HCT116 (cell line): ENCODE measurements at regions not wholly inside any gene's neighbourhood (a gene's known extent, or its start where the extent isn't known, plus 50 kb on each side); places are given as distances from the start of the nearest gene placed in this dataset.
"Not testable (repeated sequence)": the region's sequence is repeated elsewhere in the genome, so short reads cannot be mapped to it uniquely, and the experiment has no call there.

Source experiments
- ATAC-seq: fragments of 200-7000 bp; cut with Tn5 transposase; 2 replicates; pipeline ENCODE4 v1.9.1; 2020; ENCODE audit warnings: mild to moderate bottlenecking, moderate library complexity
- BruUV-seq: library from RNA; stranded (reverse); fragments of 400-500 nt; replicated peaks from 2 replicates; lab custom pipeline; 2021; lab: Mats Ljungman, UMichigan
- CTCF ChIA-PET: fragments of 300-600 bp; sonication (Branson Sonifier 250); formaldehyde crosslinking; loops from one replicate; lab custom pipeline; 2021; ENCODE audit warnings: antibody characterized with exemption; lab: Charles Lee
- POLR2A ChIA-PET: fragments of 300-600, 350-600 bp; sonication (Branson Sonifier 250); formaldehyde crosslinking; loops from one replicate; lab custom pipeline; 2021; ENCODE audit warnings: antibody characterized with exemption; lab: Charles Lee
- RAD21 ChIA-PET, 2 experiments: fragments of 300-600 bp; sonication (Branson Sonifier 250); formaldehyde crosslinking; loops; one replicate each; lab custom pipeline; 2023; ENCODE audit warnings: low total read pairs in 2 of 2; ENCODE audit not compliant: uncharacterized antibody in 2 of 2, unreplicated experiment in 2 of 2, low non-redundant PET in 1 of 2; lab: Charles Lee
- DNase-seq: peaks from one replicate; pipeline ENCODE4 v3.0.0-alpha.2; 2010; ENCODE audit warnings: low read depth, low spot score
- H2AFZ ChIP-seq: fragments of 200-600 bp; shearing (Covaris generic), sonication (generic); 2 replicates; pipeline ENCODE4 v1.6.1; 2017; ENCODE audit warnings: low read depth, mixed run types, mixed read lengths, antibody characterized with exemption, low read length; ENCODE audit not compliant: poor library complexity, severe bottlenecking
- H3K27ac ChIP-seq: 2 replicates; pipeline ENCODE4 v1.5.1; 2012; ENCODE audit warnings: low read depth, low read length
- H3K27me3 ChIP-seq: fragments of 200-600 bp; sonication (generic); 2 replicates; pipeline ENCODE4 v1.6.1; 2016; ENCODE audit warnings: mixed run types, low read length, mixed read lengths; ENCODE audit not compliant: insufficient read depth
- H3K36me3 ChIP-seq, 2 experiments: fragments of 200-500 bp in 1 of 2; fragments of 200-600 bp in 1 of 2; sonication (Bioruptor generic) in 1 of 2; sonication (generic) in 1 of 2; 2 replicates each; pipeline versions ENCODE4 v1.5.1 to v1.6.1; 2014 to 2016; ENCODE audit warnings: low read length in 2 of 2, inconsistent platforms in 1 of 2, mixed read lengths in 1 of 2, mixed run types in 1 of 2; ENCODE audit not compliant: insufficient read depth in 2 of 2, control insufficient read depth in 1 of 2
- H3K4me1 ChIP-seq, 2 experiments: fragments of 200-600 bp in 1 of 2; sonication (generic) in 1 of 2; 2 replicates each; pipeline versions ENCODE4 v1.5.1 to v1.6.1; 2012 to 2017; ENCODE audit warnings: low read length in 2 of 2, inconsistent platforms in 1 of 2, mild to moderate bottlenecking in 1 of 2, mixed read lengths in 1 of 2, mixed run types in 1 of 2, moderate library complexity in 1 of 2; ENCODE audit not compliant: insufficient read depth in 2 of 2, control insufficient read depth in 1 of 2
- H3K4me2 ChIP-seq: fragments of 200-600 bp; sonication (generic); 2 replicates; pipeline ENCODE4 v1.6.1; 2017; ENCODE audit warnings: mixed run types, low read length, mixed read lengths
- H3K4me3 ChIP-seq, 2 experiments: fragments of 200-600 bp in 1 of 2; sonication (generic) in 1 of 2; replicated peaks in 1 of 2; 2 replicates each; pipeline ENCODE4 v1.5.1; 2011 to 2016; ENCODE audit warnings: low read length in 2 of 2, control low read depth in 1 of 2, low read depth in 1 of 2, mild to moderate bottlenecking in 1 of 2, mixed read lengths in 1 of 2, mixed run types in 1 of 2
- H3K79me2 ChIP-seq: fragments of 200-600 bp; sonication (generic); 2 replicates; pipeline ENCODE4 v1.6.1; 2017; ENCODE audit warnings: mild to moderate bottlenecking, mixed run types, low read length, moderate library complexity, mixed read lengths; ENCODE audit not compliant: insufficient read depth
- H3K9ac ChIP-seq: fragments of 200-600 bp; sonication (generic); 2 replicates; pipeline ENCODE4 v1.6.1; 2016; ENCODE audit warnings: low read length, mixed read lengths
- H3K9me2 ChIP-seq: fragments of 200-600 bp; sonication (generic), shearing (Covaris generic); 2 replicates; pipeline ENCODE4 v1.6.1; 2017; ENCODE audit warnings: mixed run types, mild to moderate bottlenecking, moderate library complexity; ENCODE audit not compliant: insufficient read depth
- H3K9me3 ChIP-seq, 2 experiments: fragments of 200-500 bp in 1 of 2; fragments of 200-600 bp in 1 of 2; sonication (Bioruptor generic) in 1 of 2; sonication (generic) in 1 of 2; 2 replicates each; pipeline ENCODE4 v1.6.1; 2014 to 2017; ENCODE audit warnings: low read length in 2 of 2, mixed read lengths in 2 of 2, inconsistent platforms in 1 of 2, low read depth in 1 of 2, mild to moderate bottlenecking in 1 of 2, mixed run types in 1 of 2, moderate library complexity in 1 of 2; ENCODE audit not compliant: control insufficient read depth in 1 of 2, insufficient read depth in 1 of 2
- H4K20me1 ChIP-seq: fragments of 200-600 bp; sonication (generic), shearing (Covaris generic); 2 replicates; pipeline ENCODE4 v1.6.1; 2017; ENCODE audit warnings: mixed run types, mild to moderate bottlenecking, moderate library complexity; ENCODE audit not compliant: insufficient read depth
- CBX3 ChIP-seq: IDR thresholded peaks from 2 replicates; pipeline ENCODE4 v1.6.1; 2012; ENCODE audit warnings: low read depth
- CEBPB ChIP-seq: IDR thresholded peaks from 2 replicates; pipeline ENCODE4 v1.6.1; 2012; ENCODE audit warnings: low read depth
- EGR1 ChIP-seq: IDR thresholded peaks from 2 replicates; pipeline ENCODE4 v1.6.1; 2012; ENCODE audit warnings: low read depth
- ELF1 ChIP-seq: IDR thresholded peaks from 2 replicates; pipeline ENCODE4 v1.6.1; 2012; ENCODE audit warnings: low read depth, borderline replicate concordance
- JUND ChIP-seq: IDR thresholded peaks from 2 replicates; pipeline ENCODE4 v1.6.1; 2012
- POLR2AphosphoS5 ChIP-seq: IDR thresholded peaks from 2 replicates; pipeline ENCODE4 v1.6.1; 2011; ENCODE audit warnings: mild to moderate bottlenecking, low read depth, low read length, moderate library complexity
- RAD21 ChIP-seq: IDR thresholded peaks from 2 replicates; pipeline ENCODE4 v1.6.1; 2012; ENCODE audit warnings: low read depth, mild to moderate bottlenecking
- SIN3A ChIP-seq: IDR thresholded peaks from 2 replicates; pipeline ENCODE4 v1.6.1; 2012; ENCODE audit warnings: low read depth
- SP1 ChIP-seq: IDR thresholded peaks from 2 replicates; pipeline ENCODE4 v1.6.1; 2012; ENCODE audit warnings: low read depth
- SRF ChIP-seq: IDR thresholded peaks from 2 replicates; pipeline ENCODE4 v1.6.1; 2012; ENCODE audit warnings: low read depth
- YY1 ChIP-seq: IDR thresholded peaks from 2 replicates; pipeline ENCODE4 v1.6.1; 2011; ENCODE audit warnings: low read length, low read depth, moderate library complexity, mild to moderate bottlenecking; ENCODE audit not compliant: insufficient replicate concordance; ENCODE audit errors: extremely low read depth
- intact Hi-C: fragments of 100-400 bp; cut with micrococcal nuclease; formaldehyde crosslinking; loops from 2 replicates; pipeline ENCODE4 v1.10.0; 2022
- TF ChIP-seq, protein P1 (sequence below): IDR thresholded peaks from 2 replicates; pipeline ENCODE4 v1.6.1; 2012
- TF ChIP-seq, protein P2 (sequence below): IDR thresholded peaks from 2 replicates; pipeline ENCODE4 v1.6.1; 2011; ENCODE audit warnings: mild to moderate bottlenecking, low read length, moderate library complexity; ENCODE audit not compliant: insufficient replicate concordance; ENCODE audit errors: extremely low read depth

DNA sequence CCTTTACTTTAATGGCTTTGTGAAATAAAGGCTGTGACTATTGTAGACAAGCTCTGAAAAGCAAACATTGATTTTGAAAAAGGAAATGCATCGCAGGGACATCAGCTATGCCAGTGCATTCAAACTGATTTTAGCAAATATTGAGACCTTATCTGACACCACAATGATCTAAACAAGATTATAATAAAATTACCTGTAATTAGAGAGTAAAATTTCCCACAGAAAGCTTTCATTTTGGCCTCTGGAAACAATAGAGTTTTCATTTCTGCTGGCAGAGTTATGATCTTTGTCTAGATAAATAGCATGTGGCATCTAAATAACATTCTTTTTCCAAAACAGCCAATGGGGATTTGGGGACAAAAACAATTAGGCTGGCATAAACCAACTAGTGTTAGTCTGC is 650.4 kb upstream of the PRMT6 start:
- TF ChIP-seq, protein P1, sequence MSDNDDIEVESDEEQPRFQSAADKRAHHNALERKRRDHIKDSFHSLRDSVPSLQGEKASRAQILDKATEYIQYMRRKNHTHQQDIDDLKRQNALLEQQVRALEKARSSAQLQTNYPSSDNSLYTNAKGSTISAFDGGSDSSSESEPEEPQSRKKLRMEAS: no peak
- no peaks in the 10 kb centered on the region for H3K27me3 ChIP-seq
- H3K9me3 ChIP-seq: peaks cover 6 to 10% of the 10 kb centered on the region in 2 experiments; a peak in 3 of 4 replicates
- no peaks in the 10 kb centered on the region for H3K4me1 ChIP-seq
- no peak overlapping the region for H3K4me3 ChIP-seq
- intact Hi-C loops: no loop called here
- DNase-seq (no peak), ATAC-seq (no peak)
- BruUV-seq: no TSS peak
- CTCF ChIA-PET: no interaction called here
- H3K36me3 ChIP-seq: no peaks in the 10 kb centered on the region; a peak in 1 of 4 replicates
- RAD21 ChIA-PET: no interaction called here
- H3K9ac ChIP-seq: no peak overlapping the region
- no peak overlapping the region for H3K27ac ChIP-seq
- H4K20me1 ChIP-seq: no peaks in the 10 kb centered on the region
- H3K9me2 ChIP-seq: no peaks in the 10 kb centered on the region
- H3K79me2 ChIP-seq: no peaks in the 10 kb centered on the region
- POLR2A ChIA-PET: no interaction called here
- no peak overlapping the region for H3K4me2 ChIP-seq
- H2AFZ ChIP-seq: no peak overlapping the region

DNA sequence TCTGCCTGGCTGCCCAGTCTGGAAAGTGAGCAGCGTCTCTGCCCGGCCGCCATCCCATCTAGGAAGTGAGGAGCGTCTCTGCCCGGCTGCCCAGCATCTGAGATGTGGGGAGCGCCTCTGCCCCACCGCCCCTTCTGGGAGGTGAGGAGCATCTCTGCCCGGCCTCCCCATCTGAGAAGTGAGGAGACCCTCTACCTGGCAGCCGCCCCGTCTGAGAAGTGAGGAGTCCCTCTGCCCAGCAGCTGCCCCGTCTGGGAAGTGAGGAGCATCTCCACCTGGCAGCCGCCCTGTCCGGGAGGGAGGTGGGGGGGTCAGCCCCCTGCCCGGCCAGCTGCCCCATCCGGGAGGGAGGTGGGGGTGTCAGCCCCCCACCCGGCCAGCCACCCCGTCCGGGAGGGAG is 644.2 kb upstream of the PRMT6 start:
- intact Hi-C loops, H2AFZ ChIP-seq, H3K79me2 ChIP-seq, H4K20me1 ChIP-seq, H3K9me3 ChIP-seq, H3K4me1 ChIP-seq, BruUV-seq, H3K27me3 ChIP-seq, H3K4me2 ChIP-seq, CTCF ChIA-PET, RAD21 ChIA-PET, H3K27ac ChIP-seq, H3K4me3 ChIP-seq, ATAC-seq, H3K36me3 ChIP-seq, DNase-seq, H3K9me2 ChIP-seq, POLR2A ChIA-PET, H3K9ac ChIP-seq: not testable (repeated sequence)

DNA sequence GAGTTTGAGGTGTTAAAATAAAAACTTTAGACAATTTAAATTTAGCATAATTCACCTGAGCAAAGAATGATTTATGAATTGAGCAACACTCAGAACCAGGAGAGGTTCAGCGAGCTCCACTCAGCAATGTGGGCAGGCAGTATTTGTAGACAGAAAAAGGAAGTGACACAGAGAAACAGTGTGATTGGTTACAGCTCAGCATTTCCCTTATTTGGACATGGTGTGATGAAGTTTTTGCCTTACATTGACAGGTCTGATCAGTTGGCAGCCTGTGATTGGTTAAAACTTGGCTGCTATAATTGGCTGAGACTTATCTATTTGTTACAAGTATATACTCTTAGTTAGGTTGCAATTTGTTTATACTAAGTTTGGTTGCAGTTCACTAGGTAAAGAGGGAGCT is 621.2 kb upstream of the PRMT6 start:
- Histone ChIP-seq H3K4me1 (no peaks in the 10 kb centered on the region), H4K20me1 (no peaks in the 10 kb centered on the region), H3K27me3 (no peaks in the 10 kb centered on the region), H3K9ac (no peak overlapping the region), H3K79me2 (no peaks in the 10 kb centered on the region), H2AFZ (no peak overlapping the region), H3K27ac (no peak overlapping the region), H3K36me3 (no peaks in the 10 kb centered on the region), H3K4me3 (no peak overlapping the region), H3K9me3 (peaks cover 14 to 21% of the 10 kb centered on the region in 2 experiments; a peak in 2 of 4 replicates), H3K4me2 (no peak overlapping the region), H3K9me2 (no peaks in the 10 kb centered on the region)
- ATAC-seq (no peak), DNase-seq (no peak)
- BruUV-seq: no TSS peak
- ChIA-PET CTCF (no interaction called here), POLR2A (no interaction called here), RAD21 (no interaction called here)
- intact Hi-C loops: no loop called here
- TF ChIP-seq ELF1: no peak
- TF ChIP-seq, protein P1: no peak
- no peak for TF ChIP-seq SRF
- no peak for TF ChIP-seq EGR1
- TF ChIP-seq POLR2AphosphoS5: no peak
- no peak for TF ChIP-seq CEBPB
- no peak for TF ChIP-seq CBX3
- no peak for TF ChIP-seq RAD21
- TF ChIP-seq YY1: no peak
- no peak for TF ChIP-seq JUND
- TF ChIP-seq, protein P2, sequence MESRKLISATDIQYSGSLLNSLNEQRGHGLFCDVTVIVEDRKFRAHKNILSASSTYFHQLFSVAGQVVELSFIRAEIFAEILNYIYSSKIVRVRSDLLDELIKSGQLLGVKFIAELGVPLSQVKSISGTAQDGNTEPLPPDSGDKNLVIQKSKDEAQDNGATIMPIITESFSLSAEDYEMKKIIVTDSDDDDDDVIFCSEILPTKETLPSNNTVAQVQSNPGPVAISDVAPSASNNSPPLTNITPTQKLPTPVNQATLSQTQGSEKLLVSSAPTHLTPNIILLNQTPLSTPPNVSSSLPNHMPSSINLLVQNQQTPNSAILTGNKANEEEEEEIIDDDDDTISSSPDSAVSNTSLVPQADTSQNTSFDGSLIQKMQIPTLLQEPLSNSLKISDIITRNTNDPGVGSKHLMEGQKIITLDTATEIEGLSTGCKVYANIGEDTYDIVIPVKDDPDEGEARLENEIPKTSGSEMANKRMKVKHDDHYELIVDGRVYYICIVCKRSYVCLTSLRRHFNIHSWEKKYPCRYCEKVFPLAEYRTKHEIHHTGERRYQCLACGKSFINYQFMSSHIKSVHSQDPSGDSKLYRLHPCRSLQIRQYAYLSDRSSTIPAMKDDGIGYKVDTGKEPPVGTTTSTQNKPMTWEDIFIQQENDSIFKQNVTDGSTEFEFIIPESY: no peak
- no peak for TF ChIP-seq SIN3A
- no peak for TF ChIP-seq SP1
